ENCODE measurements at regions not wholly inside any gene's neighbourhood (a gene's known extent, or its start where the extent isn't known, plus 50 kb on each side); places are given as distances from the start of the nearest gene placed in this dataset.
"Not testable (repeated sequence)": the region's sequence is repeated elsewhere in the genome, so short reads cannot be mapped to it uniquely, and the experiment has no call there.

- DNase-seq (ENCODE audit: low read depth, low spot score) = not testable (repeated sequence)
Observed at GRCh38 chr16:10272250-10272854, 90.1 kb upstream of the GRIN2A start.

GRCh38 chr16:10275214-10275996 is 93.2 kb upstream of the GRIN2A start:
- not testable (repeated sequence) for DNase-seq (ENCODE audit: low read depth, low spot score)

- DNase-seq (ENCODE audit: low read depth, low spot score) = no peak
Observed at GRCh38 chr16:10277597-10277996, 95.4 kb upstream of the GRIN2A start.

- DNase-seq (ENCODE audit: low read depth, low spot score) = no peak
Observed at GRCh38 chr16:10280262-10281170, 98.3 kb upstream of the GRIN2A start.

- DNase-seq (ENCODE audit: low read depth, low spot score) = no peak
Observed at GRCh38 chr16:10282367-10282766, 100.1 kb upstream of the GRIN2A start.

- not testable (repeated sequence) for DNase-seq (ENCODE audit: low read depth, low spot score)
Observed at GRCh38 chr16:10283246-10283645, 101.0 kb upstream of the GRIN2A start.

- DNase-seq (ENCODE audit: low read depth, low spot score) = not testable (repeated sequence)
Observed at GRCh38 chr16:10290467-10291105, 95.3 kb upstream of the ATF7IP2 start.

GRCh38 chr16:10292197-10292596 is 93.7 kb upstream of the ATF7IP2 start:
- DNase-seq (ENCODE audit: low read depth, low spot score) = not testable (repeated sequence)

GRCh38 chr16:10292976-10293375 is 92.9 kb upstream of the ATF7IP2 start:
- DNase-seq (ENCODE audit: low read depth, low spot score) = not testable (repeated sequence)

GRCh38 chr16:10294153-10294552 is 91.7 kb upstream of the ATF7IP2 start:
- DNase-seq (ENCODE audit: low read depth, low spot score) = not testable (repeated sequence)

GRCh38 chr16:10296956-10297340 is 88.9 kb upstream of the ATF7IP2 start:
- no peak for DNase-seq (ENCODE audit: low read depth, low spot score)

GRCh38 chr16:10297341-10298006 is 88.4 kb upstream of the ATF7IP2 start:
- DNase-seq (ENCODE audit: low read depth, low spot score) = no peak

GRCh38 chr16:10300905-10301304 is 85.0 kb upstream of the ATF7IP2 start:
- DNase-seq (ENCODE audit: low read depth, low spot score) = no peak

GRCh38 chr16:10301547-10301946 is 84.3 kb upstream of the ATF7IP2 start:
- DNase-seq (ENCODE audit: low read depth, low spot score) = not testable (repeated sequence)

GRCh38 chr16:10305912-10306311 is 79.9 kb upstream of the ATF7IP2 start:
- no peak for DNase-seq (ENCODE audit: low read depth, low spot score)

GRCh38 chr16:10308305-10309193 is 77.3 kb upstream of the ATF7IP2 start:
- DNase-seq (ENCODE audit: low read depth, low spot score) = no peak

- DNase-seq (ENCODE audit: low read depth, low spot score) = no peak
Observed at GRCh38 chr16:10309271-10309932, 76.5 kb upstream of the ATF7IP2 start.

- no peak for DNase-seq (ENCODE audit: low read depth, low spot score)
Observed at GRCh38 chr16:10312008-10312407, 73.9 kb upstream of the ATF7IP2 start.

Measured in activated CD4-positive, CD25-positive, alpha-beta regulatory T cell treated with anti-CD3 and anti-CD28 coated beads, Interleukin-2, amount 50 U/mL, for 16 hours (primary cell).